Skin of body (tissue), 1 donor: ENCODE measurements at regions not wholly inside any gene's neighbourhood (a gene's known extent, or its start where the extent isn't known, plus 50 kb on each side); places are given as distances from the start of the nearest gene placed in this dataset.

ENCODE experiments used
- DNase-seq: peaks from one replicate; lab custom pipeline; 2025; lab: John Stamatoyannopoulos, UW

DNA sequence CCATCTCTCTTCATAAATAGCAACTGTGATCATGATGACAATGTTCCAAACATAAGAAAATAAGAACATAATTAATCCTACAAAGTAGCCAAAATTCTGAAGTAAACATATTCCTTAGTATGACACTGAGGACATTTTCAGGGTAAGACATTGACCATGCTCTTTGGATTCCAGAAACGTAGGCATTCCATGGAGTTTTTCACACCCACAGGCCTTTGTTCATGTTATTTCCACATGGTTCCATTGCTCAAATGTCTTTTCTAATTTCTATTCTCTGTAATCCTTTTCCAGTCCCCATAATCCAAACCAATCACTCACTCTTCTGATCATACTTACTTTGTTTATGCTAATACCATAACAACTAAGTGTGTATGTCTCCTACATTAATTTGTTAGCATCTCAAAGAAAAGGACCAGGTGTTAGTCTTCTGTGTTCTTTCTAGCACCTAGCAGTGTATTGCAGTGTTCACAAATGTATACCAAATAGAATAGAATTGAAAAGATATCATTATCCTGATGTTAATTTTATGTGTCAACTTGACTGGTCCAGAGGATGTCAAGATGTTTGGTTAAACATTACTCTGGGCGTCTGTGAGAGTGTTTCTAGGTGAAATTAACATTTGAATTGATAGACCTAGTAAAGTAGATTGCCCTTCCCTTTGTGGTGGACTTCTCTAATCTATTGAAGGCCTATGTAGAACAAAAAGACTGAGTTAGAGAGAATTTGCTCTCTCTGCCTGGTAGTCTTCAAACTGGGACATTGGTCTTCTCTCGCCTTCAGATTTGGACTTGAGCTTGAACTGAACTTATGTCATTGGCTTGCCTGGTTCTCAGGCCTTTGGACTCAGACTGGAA, 516.6 kb downstream of the PTPRC start:
- DNase-seq: no peak

DNA sequence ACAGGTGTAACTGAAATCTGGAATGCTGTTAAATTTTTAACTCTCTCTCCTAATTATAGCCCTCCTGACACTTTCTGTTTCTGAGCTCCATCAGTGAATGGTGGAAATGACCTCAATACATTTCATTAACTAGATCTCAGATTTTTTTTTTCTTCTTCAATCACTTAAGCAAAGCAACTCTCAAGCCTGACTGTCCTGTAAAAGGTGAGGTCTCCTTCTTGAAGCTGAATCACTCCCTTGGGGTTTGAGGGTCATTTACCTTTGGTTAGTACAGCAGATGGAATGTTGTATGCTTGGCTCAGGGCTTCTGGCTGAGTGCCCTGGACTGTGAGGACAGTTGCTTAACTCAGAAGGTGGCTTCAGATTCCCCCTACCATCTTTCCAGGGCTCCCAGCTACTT, 518.7 kb downstream of the PTPRC start:
- no peak for DNase-seq

DNA sequence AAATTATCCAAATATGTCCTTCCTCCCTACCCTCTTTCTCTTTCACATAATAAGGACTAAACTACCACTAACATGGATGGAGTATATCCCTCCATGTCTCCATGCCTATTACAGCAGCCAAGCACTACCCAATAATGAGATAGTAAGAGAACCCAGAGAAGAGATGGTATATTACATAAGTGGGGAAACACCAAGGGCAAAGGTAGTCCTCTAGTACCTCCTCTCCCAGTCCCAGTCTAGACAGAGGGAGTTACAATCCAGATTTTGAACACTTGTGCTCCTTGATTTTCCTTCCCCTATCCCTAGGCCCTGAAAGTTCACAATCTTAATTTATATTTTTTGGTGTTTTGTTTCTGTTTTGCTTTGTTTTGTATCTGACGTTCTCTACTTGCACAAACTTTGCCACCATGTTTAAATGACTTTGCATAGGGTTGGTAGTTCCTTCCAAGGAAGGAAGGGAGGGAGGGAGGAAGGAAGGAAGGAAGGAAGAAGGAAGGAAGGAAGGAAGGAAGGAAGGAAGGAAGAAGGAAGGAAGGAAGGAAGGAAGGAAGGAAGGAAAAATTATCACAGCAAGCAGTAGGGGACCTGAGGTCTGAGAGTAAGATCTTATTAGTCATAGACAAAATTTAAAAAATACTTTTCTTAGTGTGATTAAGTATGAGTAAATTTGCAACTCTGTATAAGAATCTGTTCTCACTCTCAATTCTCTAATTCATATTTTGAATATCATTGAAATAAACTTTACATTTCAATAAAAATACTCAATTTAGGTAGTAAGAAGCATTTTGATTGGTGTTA, 521.9 kb downstream of the PTPRC start:
- DNase-seq: no peak

DNA sequence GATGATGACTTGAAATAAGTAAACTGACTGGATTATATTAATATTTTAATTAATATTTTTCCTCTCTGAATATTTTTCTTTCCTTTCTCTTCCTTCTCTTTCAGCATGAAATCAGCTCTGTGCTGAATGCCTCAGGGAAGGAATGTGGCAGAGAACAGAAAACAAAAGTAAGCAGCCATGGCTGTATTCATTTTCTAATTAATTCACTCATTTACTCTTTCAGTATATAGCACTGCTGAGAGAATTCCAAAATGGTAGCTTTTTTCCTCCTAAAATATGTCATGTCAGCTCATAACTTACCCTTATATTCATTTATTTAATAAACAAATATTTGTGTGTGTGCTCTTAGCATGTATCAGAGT, 522.5 kb downstream of the PTPRC start:
- no peak for DNase-seq

DNA sequence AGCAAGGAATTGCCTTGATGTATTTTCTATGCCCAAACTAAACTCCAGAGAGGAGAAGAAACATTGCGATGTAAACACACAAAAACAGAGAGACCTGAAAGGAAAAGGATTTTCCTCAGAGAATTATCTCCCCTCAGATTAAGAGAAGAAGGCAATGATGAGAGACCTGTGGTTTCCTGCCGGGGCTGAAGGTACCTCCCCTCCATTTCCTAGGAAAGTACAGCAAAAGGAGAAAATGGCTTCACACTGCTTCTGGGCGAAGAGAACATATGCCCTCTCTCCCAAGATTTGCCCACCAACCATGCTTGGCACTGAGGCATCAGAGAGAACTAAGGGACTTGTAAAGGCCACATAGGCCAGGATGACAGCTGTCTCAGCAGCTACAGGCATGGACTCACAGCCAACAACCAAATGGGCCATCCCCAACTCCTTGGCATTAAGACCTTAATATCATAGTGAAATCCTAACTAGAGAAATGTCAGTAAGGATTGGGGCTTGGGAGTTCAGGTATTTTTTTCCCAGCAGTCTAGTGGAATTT, 523.0 kb downstream of the PTPRC start:
- DNase-seq: no peak

DNA sequence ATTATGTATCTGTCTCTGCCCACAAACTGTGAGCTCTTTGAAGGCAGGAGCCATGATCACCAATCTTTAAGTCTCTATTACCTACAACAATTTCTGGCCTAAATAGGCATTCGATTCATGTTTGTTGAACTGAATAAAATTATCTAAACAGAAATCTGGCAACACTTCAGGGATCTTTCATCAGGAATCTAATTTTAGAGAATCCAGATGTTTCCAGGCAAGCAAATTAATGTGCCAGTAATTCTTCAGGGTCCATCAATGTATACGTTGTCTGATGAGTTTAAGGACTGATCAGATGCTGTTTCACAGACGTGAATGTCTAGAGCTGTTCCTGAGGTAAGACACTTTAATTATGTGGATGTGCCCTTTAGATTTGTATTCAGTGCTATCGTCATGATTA, 524.4 kb downstream of the PTPRC start:
- DNase-seq: no peak

- no peak for DNase-seq
Observed at GRCh38 chr1:199163670-199164069, 524.8 kb downstream of the PTPRC start.

DNA sequence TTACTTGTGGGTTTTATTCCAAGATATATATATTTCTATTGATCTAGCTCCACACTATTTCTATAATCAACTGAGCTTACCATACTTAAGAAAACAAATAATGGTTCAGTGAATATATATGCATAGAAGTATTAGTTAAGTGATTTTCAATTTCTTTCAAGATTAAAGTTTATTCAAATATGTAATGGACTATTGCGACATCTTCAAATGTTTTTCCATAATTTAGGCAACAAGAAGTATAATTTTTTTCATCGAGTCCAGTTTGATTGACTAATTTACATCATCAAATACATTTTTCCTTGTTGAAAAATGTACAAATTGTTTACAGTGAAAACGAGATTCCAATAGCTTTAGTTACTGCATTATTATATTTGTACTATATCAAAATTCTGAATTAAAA, 528.6 kb downstream of the PTPRC start:
- DNase-seq: no peak

DNA sequence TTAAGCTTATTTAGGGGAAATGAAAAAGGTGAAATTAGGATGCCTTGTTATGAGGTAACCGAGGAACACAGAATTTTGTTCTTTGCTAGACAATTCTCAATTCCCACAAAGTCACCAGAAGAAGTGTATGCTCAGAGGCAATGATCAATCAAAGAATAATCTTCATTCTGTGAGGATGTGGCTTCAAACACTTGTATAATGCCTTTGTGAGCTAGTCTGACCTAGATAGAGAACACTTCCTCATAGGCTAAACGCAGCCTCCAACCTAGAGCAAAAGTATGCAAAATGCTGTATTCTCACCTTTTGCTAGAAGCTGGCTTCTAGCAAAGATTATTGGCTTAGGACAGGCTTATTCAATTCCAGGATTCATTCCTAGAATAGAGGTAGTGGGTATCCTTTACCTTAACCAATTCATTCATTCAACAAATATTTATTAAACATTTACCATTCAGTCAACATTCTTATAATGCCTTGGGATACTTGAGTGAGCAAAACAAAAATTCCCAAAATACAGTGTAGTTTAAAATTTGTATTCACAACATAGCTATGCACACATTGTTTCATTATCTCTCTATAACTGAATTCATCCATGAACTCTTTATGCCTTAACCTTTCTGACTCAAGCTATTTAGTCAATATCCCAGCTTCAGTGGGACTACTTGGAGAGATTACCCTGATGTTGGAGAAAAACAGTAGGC, 530.2 kb downstream of the PTPRC start:
- no peak for DNase-seq

GRCh38 chr1:199170711-199171110, 531.9 kb downstream of the PTPRC start:
- DNase-seq: no peak

DNA sequence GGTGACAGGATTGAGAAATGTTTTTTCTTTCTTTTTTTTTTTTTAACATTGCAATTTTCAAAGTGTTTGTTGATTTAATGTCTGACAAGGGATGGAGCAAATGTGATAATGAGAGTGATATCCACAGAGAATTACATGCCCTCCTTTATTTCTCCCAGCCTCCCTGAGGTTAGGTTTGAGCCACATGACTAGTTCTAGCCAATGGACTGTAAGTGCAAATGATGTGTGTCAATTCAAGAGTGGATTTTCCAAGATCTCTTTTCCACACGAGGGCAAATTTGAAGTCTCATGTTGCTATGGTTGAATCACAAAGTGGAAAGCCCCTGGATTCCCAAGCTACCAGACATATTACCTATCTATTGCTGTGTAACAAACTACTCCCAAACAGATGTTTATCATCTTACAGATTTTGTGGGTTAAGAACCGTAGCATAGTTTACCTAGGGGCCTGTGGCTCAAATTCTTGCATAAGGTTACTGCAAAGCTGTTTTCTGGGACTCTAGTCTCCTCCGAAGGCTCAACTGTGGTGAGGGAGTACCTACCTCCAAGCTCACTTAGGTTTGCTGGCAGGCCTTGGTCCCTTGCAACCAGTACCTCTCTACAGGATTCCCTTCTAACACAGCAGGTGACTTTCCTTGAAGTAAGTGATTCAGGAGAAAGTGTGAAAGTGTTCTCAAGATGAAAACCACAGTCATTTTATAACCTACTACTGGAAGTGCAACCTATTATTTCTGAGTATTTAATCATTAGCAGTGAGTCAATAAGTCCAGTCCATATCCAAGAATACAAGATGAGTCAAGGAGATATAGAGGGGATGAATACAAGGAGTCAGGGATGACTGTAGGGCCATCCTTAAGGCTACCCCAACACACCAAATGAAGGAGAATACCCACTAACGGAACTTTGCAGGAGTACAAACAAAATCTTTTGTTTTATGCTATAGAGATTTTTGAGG, 533.6 kb downstream of the PTPRC start:
- DNase-seq: no peak

- DNase-seq: peak; percentile 14
Observed at GRCh38 chr1:199173356-199173755, 534.5 kb downstream of the PTPRC start.

DNA sequence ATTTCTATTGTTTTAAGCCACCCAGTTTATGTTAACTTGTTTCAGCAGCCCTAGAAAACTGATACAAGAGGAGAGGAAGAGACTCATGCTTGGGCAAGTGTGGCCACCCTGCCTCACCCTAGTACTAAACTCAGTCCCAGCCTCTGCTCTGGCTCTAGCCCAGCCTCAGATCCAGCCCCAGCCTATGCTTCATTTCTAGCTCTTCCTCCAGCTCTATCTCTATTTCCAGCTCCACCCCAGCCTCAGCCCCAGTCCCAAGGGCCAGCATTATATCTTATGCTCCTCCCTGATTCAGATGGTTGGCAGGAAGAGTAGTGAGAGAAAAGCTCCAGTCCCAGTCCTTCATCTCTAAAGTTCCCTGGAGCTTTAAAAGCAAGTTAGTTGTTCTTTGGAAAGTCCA, 535.5 kb downstream of the PTPRC start:
- no peak for DNase-seq

- DNase-seq: no peak
Observed at GRCh38 chr1:199176713-199177112, 537.9 kb downstream of the PTPRC start.

DNA sequence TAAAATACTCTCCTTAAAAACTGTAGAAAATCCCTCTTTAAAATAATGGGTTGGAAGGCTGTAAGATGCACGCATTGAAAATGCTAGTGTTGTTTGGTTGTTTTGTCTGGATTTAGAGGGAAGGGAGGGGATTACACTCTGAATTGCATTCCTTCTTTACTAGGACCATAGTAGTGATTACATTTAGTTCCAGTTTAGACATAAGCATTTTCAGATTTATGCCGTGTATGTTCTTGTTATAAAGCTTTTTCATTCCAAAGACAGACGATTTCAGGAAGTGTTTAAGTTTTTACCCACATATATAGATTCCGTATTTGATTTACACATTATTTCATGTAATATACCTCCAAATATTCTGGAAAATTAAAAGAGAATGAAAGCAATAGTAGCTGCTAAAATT, 538.4 kb downstream of the PTPRC start:
- no peak for DNase-seq

- no peak for DNase-seq
Observed at GRCh38 chr1:199178646-199179045, 539.8 kb downstream of the PTPRC start.

DNA sequence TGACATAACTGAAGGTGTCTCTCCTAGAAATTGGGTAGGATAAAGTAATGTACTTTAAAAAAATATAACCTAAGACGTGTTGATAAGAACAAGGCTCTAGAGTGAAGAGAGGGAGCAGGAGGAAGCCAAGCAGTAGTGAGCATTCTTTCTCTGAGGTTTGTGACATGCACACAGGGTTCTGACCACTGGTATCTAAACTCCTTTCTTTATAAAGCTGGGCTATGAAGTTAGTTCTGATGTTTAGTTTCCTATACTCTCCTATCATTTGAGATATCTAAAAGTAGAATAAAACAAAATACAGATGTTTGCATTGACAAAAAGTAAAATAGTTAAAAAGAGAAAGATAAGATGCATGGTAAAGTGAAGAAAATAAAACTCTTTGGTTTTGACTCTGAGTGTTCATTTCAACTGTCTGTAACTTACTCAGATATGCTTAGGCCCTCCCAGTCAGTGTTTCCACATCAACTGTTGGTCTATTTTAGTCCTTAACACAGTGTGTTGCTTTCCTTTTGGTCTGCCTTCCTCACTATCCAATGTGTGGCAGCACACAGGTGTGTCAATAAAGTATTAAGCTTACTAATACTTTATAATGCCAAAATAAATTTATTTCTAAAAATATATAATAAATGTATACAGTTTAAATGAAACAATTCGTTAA, 543.5 kb downstream of the PTPRC start:
- DNase-seq: no peak

- no peak for DNase-seq
Observed at GRCh38 chr1:199184180-199184579, 545.3 kb downstream of the PTPRC start.

DNA sequence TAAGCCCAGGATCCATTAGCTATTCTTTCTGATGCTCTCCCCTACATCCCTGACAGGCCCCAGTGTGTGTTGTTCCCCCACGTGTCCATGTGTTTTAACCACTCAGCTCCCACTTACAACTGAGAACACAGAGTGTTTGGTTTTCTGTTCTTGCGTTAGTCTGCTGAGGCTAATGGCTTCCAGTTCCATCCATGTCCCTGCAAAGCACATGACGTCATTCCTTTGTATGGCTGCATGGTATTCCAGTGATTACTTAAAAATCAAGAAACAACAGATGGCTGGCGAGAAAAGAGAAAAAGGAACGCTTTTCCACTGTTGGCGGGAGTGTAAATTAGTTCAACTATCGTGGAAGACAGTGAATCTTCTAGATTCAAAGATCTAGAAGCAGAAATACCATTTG, 556.0 kb downstream of the PTPRC start:
- no peak for DNase-seq

GRCh38 chr1:199197695-199198094, 558.9 kb downstream of the PTPRC start:
- no peak for DNase-seq
